Transverse colon (tissue), 4 donors: ENCODE measurements at regions not wholly inside any gene's neighbourhood (a gene's known extent, or its start where the extent isn't known, plus 50 kb on each side); places are given as distances from the start of the nearest gene placed in this dataset.

Source experiments
- EP300 ChIP-seq: sonication (generic); formaldehyde crosslinking; IDR thresholded peaks from one replicate; pipeline ENCODE4 v1.6.1; 2017; ENCODE audit warnings: antibody characterized with exemption, low read depth
- POLR2A ChIP-seq: fragments of 450-650 bp; IDR thresholded peaks from one replicate; pipeline ENCODE4 v1.6.1; 2016; ENCODE audit warnings: antibody characterized with exemption, mild to moderate bottlenecking, moderate library complexity
- POLR2AphosphoS5 ChIP-seq, 3 donors: sonication (generic); formaldehyde crosslinking; IDR thresholded peaks; one replicate each; pipeline ENCODE4 v1.6.1; 2016; ENCODE audit warnings: antibody characterized with exemption in 3 of 3
- TF ChIP-seq, protein P1 (sequence below), 5 experiments: fragments of 200-600 bp in 3 of 5; fragments of 450-650 bp in 2 of 5; sonication (generic) in 3 of 5; IDR thresholded peaks; 1 replicate in 2 of 5; 2 replicates in 3 of 5; pipeline ENCODE4 v1.5.1; 2016 to 2017; ENCODE audit warnings: antibody characterized with exemption in 5 of 5, inconsistent platforms in 3 of 5, mild to moderate bottlenecking in 2 of 5, moderate library complexity in 1 of 5

DNA sequence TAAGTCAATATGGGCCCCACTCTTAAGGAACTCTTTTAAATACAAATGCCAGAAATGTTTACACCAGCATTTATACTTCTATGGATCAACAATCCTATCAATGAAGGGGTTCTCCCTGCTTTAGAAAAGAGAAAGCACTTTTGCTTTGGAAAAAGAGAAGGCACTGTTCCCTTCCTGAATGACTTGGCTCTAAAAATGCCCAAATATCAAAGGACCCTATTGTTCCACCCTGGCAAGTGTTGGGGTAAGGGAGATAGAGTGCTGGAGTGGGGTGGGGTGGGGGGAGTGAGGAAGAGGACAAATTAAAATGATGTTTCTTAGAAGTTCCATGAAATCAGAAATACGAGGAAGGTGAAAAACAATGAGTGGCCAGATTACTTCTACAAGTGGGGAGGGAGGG is 131.6 kb upstream of the GRIN2B start:
- TF ChIP-seq POLR2A = no peak
- TF ChIP-seq, protein P1, sequence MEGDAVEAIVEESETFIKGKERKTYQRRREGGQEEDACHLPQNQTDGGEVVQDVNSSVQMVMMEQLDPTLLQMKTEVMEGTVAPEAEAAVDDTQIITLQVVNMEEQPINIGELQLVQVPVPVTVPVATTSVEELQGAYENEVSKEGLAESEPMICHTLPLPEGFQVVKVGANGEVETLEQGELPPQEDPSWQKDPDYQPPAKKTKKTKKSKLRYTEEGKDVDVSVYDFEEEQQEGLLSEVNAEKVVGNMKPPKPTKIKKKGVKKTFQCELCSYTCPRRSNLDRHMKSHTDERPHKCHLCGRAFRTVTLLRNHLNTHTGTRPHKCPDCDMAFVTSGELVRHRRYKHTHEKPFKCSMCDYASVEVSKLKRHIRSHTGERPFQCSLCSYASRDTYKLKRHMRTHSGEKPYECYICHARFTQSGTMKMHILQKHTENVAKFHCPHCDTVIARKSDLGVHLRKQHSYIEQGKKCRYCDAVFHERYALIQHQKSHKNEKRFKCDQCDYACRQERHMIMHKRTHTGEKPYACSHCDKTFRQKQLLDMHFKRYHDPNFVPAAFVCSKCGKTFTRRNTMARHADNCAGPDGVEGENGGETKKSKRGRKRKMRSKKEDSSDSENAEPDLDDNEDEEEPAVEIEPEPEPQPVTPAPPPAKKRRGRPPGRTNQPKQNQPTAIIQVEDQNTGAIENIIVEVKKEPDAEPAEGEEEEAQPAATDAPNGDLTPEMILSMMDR (IDR thresholded peaks at IDR 0.05) = no peak
- no peak for TF ChIP-seq POLR2AphosphoS5 (IDR thresholded peaks at IDR 0.05)
- no peak for TF ChIP-seq EP300
